Fibroblast of skin of right quadriceps (primary cell): ENCODE measurements at regions not wholly inside any gene's neighbourhood (a gene's known extent, or its start where the extent isn't known, plus 50 kb on each side); places are given as distances from the start of the nearest gene placed in this dataset.

ENCODE experiments used
- DNase-seq: peaks from one replicate; pipeline ENCODE4 v3.0.0-alpha.2; 2013

- DNase-seq: no peak
Measured at GRCh38 chr22:49266561-49267519, 560.8 kb downstream of the BRD1 start.

DNA sequence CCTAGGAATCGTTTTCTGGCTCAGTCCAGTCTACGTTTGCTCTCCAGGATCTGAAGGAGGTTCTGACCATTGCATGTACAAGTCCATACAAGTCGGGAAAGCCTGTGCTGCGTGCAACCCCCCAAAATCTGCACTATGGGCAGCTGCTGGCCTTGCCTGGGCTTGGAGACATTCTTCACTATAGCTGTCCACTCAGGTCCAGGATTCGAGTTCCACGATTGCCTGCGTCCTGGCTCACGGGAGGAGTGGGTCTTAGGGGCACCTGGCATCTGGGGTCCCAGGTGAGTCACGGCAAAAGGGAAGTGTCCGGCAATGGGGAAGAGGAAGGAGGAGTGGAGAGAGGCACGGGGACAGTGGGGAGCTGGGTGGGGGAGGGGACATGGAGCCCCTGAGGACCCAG lies 563.0 kb downstream of the BRD1 start:
- no peak for DNase-seq

DNA sequence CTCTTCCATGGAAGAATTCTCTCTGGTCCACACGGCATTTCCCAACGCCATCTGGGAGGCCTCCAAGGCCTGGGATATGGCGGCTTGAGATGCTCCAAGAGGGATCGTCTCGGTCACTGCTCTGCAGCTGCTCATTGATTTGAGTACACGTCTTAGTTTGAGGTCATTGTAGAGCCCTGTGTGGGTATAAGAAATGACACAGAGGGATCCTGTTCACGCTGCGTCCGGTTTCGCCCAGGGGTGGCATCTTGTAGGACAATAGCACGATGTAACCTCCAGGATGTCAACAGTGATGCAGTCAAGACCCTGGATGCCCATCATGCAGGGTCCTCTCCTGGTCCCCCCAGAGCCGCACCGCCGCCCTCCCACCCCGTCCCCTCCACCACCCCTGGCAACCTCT lies 564.6 kb downstream of the BRD1 start:
- no peak for DNase-seq

DNA sequence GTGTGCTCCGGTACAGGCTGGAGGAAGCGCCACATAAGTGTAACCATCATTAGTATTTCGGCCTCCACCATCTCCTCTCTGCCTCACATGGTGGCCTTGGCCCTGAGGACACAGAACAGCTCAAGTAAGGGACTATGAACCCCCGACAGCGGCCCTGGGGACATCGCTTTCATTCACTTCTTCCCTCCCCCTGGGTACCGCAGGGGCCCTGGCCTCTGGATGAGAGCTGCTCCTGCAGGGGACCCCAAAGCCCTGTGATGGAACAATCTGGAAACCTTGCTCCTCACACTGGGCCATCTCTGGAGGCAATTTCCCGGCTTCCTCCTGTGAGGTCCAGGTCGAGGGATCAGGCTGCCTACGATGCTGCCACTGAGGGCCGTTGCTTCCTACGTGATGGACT lies 565.5 kb downstream of the BRD1 start:
- DNase-seq: no peak

DNA sequence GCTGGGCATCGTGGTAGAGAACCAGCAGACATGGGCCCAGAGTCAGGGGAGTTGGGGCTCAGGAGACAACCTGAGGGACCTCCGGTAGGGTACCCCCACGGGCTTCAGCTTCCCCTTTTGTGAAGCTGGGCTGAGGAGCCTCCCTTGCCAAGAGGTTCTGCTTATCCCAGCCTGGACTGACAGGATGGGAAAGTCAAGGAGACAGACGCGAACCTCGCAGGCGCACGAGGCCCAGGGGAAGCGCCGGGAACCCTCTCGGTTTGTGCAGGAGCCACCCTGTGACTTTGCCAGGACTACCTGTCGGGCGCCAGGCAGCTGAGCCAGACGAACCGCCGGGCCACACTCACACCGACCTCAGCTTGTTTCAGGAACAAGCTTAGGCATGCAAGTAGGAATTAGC lies 566.1 kb downstream of the BRD1 start:
- DNase-seq: no peak

DNA sequence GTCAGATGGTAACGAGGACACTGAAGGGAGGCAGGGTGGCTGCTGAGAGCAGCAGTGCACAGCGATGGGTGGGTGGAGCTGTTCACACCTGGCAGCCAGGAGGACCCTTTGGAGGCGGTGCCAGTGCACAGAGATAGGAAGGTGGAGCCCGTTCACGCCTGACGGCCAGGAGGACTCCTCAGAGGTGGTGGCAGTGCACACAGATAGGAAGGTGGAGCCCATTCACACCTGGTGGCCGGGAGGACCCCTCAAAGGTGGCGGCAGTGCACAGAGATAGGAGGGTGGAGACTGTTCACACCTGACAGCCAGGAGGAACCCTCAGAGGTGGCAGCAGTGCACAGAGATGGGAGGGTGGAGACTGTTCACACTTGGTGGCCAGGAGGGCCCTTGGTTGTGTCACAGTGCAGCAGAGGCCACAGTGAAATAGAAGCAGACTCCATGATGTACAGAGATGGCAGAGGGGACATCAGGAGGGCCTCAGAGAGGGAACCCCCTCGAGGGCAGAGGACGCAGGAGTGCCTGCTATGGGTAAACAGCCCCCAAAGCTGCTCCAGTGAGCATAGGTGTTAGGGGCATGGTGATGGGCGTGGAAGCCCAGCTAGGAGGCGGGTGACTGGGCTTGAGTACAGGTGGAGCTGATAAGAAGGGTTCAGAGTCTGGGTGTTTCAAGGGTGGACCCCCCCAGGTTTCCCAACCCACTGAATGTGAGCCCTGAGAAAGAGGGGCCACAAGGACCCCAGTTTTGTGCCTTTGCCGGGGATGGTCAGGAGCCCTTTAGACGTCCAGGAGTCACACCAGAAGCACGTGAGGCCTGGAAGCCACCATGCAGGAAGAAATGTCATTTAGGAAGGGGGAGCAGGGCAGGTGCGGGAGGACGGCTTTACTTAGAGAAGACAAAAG lies 566.7 kb downstream of the BRD1 start:
- no peak for DNase-seq

DNA sequence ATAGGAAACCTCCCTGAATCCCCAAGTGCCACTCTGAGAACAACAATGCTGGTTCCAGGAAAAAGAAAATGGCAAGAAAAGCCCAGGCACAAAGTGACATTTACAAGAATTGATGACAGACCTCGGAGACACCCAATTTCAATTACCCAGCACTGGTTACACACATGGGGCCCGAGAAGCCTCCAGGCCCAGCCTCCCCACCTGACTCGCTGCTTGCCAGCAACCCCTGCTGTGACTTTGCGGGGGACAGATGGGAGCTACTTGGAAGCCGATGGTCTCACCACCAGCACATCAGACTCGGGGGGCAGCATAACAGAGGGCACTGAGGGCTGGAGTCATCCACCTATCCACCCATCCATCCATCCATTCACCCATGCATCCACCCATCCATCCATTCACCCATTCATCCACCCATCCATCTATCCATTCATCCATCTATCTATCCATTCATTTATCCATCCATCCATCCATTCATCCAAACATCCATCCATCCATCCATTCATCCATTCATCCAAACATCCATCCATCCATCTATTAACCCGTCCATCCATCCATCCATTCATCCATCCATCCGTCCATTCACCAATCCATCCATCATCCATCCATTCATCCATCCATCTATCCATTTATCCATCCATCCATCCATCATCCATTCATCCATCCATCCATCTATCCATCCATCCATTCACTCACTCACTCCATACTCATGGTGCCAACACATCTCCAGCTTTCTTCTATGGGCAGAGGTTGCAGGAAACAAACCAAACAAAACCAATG lies 567.6 kb downstream of the BRD1 start:
- no peak for DNase-seq

GRCh38 chr22:49258107-49259010 lies 569.3 kb downstream of the BRD1 start:
- no peak for DNase-seq

- no peak for DNase-seq
Measured at GRCh38 chr22:49257551-49257961, 570.1 kb downstream of the BRD1 start.

- no peak for DNase-seq
Measured at GRCh38 chr22:49255741-49256318, 571.8 kb downstream of the BRD1 start.

- no peak for DNase-seq
Measured at GRCh38 chr22:49255154-49255553, 572.5 kb downstream of the BRD1 start.

- DNase-seq: no peak
Measured at GRCh38 chr22:49253656-49254055, 574.0 kb downstream of the BRD1 start.

GRCh38 chr22:49251371-49251770 lies 576.3 kb downstream of the BRD1 start:
- no peak for DNase-seq

DNA sequence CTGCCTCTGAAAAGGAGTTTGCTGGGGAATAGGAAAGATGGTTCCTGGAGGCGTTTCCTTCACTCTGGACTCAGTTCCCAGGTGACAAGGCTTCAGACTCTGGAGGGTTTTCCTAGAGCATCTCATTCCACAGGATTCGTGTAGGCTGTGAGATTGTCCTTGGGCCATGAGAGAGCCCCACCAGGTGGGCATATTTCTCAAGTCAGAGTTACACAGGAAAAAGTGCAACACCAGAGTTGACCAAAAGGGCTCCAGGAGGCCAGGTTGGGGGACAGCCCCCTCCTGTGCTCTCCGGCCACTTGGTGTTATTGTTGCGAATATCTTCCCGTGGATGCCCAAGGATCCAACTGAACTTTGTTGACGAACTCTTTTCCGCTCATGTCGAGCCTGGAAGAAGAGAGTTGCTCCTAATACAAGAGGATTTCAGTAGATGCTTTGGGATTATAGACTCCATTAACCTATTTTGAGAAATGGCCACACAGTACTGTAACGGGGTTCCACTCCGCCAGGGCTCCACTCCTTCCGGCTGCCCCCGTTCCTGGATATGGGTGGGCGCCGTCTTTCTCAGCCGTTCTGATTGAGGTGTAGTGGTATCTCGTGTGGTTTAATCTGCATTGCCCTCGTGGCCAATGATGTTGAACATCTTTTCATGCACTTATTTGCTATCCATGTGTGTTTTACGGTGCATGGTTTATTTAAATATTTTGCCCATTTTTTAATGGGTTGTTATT lies 580.3 kb downstream of the BRD1 start:
- no peak for DNase-seq

DNA sequence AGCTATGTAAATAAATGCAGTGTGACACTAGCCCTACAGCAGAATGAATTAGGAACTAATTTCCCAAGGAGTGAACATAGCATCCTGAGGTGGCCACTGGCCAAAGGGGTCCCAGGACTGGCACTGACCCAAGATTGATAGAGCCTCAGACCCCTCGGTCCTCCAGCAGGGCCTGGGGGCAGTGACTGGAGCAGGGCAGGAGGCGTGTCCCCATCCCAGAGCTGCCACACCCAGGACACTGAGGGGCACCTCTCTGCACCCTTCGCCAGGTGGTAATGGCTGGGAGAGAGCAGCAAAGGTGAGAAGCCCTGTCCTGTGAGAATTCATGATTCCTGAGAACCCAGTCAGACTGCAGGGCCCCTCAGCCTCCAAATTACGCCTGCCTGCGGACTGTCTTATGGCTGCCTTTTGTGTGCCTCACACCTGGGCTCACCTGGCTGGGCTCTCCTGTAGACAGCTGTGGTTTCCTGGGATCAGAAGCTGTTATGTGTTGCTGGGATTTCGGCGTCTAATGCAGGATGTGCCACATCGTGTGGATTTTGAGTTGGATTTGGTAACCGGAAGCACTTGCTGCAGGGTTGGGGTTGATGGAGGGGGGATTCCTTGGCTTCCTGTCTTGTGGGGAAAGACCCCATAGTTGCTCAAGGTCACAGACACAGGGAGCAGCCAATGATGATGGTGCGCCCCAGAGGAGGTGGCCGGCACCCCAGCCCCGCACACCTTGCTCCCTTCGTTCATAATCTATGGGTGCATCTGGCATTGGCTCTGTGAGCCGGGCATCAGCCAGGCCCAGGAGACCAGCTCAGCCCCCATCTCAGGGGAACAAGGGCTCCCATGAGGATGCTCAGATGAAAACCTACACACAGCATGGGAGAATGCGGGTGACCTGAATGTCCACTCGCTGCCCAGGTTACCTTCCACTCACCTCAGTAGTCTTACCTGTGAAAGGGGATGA lies 582.9 kb downstream of the BRD1 start:
- no peak for DNase-seq

DNA sequence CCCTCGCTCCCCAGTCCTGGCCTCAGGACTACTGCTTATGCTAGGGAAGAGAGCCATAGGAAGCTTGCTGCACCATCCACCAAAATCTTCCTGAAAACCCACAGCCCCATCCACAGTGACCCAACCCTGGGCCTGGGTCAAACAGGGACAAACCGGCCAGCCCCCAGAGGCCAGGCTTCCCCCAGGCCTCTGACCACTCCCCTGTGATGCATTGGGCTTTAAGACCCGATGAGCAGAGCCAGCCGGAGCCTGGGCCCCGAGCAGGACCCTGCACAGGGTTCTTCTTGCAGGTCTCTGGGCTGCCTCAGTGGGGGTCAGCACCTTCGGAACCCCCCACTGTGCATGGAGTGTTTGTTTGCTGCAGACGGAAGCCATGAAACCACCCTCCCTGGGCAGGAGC lies 583.7 kb downstream of the BRD1 start:
- no peak for DNase-seq

DNA sequence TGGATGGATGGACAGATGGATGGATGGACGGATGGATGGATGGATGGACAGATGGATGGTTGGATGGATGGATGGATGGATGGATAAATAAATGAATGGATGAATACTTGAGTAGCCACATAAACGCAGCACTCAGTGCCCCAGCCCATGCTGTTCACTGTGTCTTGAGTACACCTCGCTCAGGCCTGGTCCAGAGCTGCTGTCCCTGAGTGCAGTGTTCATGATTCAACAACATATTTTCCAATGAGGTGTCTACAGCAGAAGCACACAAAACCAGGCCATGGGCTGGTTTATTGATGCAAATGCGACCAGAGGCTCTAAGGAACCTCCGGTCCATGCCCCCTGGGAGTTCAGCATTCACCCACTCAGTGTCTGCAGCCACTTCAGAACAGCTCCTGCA lies 584.3 kb downstream of the BRD1 start:
- no peak for DNase-seq

DNA sequence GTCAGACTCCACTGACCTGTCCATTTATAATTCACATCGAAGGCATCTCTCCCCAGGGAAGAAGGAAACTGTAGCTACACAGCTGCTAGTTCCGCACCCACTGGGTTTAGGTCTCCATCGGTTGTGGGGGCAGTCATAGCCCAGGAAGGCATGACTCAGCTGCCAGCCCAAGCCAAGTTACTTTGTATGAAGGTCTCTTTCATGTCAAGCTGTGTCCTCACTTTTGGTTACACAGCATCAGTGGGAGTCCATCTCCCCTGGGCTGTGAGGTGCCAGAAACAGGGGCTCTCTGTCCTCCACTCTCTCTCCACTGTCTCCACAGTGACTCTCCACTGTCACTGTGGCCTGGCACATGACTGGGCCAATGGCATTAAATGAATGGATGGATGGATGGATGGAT lies 585.2 kb downstream of the BRD1 start:
- no peak for DNase-seq

DNA sequence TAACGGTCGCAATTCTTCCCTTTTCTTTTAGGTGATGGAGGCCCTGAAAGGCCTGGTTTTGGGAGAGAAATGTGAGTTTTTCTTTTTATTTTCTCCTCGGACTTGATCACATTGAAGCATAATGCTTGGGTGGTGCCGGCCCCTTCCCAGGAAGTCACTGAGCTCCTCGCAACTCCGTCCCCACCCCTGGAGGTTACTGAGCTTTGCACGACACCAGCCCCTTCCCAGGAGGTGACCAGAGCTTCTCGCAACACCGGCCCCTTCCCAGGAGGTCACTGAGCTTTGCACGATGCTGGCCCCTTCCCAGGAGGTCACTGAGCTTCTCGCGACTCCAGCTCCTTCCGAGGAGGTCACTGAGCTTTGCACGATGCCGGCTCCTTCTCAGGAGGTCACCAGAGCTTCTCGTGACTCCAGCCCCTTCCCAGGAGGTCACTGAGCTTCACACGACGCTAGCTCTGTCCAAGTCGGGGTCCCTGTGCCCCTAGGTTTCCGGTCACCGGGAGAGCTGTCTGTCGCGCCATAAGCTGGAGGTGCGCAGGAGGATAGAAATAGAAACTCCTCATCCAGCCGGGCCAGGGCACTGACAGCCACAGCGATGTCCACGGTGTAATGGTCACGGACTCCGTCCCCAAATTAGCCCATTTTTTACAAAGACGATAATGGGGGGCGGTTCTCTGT lies 586.4 kb downstream of the BRD1 start:
- DNase-seq: no peak
